ENCODE measurements at regions not wholly inside any gene's neighbourhood (a gene's known extent, or its start where the extent isn't known, plus 50 kb on each side); places are given as distances from the start of the nearest gene placed in this dataset.

DNA sequence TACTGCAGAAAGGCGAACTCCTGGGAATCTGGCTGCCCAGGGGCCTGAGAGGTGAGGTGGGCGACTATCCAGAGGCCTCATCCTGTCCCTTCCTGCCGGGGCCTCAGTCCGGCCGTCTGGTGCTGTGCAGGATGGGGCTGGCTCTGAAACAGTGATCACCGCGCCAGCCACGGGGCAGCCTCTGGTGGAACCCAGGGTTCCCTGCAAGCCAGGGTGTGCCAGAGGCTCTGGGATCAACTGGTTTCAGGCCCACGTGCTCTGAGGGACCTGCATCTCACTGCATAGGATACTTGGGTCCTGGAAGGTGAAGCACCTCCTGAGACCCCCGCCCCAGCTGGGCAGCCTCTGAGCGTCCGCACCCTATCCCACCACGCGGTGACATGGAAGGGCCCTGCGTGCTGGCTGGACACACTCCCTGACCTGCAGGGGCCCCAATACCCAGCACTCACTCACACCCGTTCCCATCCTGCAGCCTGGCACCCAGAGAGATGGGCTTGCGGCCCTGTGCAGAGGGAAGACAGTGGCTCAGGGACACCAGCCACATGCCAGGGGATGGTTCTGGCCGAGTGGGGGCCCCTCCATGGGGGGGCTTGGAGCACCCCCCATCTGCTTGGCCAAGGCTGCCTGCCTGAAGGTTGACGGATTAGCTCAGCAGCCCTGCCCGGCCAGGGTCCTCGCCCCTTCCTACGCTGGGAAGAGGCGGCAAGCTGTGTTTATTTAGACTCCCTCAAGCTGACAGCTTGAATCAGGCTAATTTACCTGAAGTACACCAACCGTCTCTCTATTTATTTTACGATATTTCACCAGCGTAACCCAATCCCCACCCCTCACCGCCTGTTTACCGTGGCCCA is 64.3 kb upstream of the TTC34 start:
- Histone ChIP-seq H3K79me2 (ENCODE audit: control insufficient read depth, insufficient read depth, low read length) (no peaks in the 10 kb centered on the region), H3K9ac (ENCODE audit: low read length) (no peak overlapping the region), H3K4me3 (ENCODE audit: control extremely low read depth in 1 of 5, extremely low read depth in 1 of 5, insufficient read depth in 1 of 5, low read depth in 2 of 5, low read length in 4 of 5) (no peak overlapping the region), H3K27ac (ENCODE audit: low read length in 2 of 2) (no peak overlapping the region), H3K4me1 (ENCODE audit: control insufficient read depth in 2 of 2, insufficient read depth in 2 of 2, low read length in 2 of 2) (no peaks in the 10 kb centered on the region), H3K9me3 (ENCODE audit: control extremely low read depth in 1 of 3, control insufficient read depth in 2 of 3, insufficient read depth in 1 of 3, low read length in 2 of 3) (peaks cover 0 to 19% (median 2%) of the 10 kb centered on the region in 3 donors), H4K20me1 (ENCODE audit: control insufficient read depth, insufficient read depth, low read length, poor library complexity, severe bottlenecking) (no peaks in the 10 kb centered on the region), H3K36me3 (replicated peaks in 1 of 2; ENCODE audit: control extremely low read depth in 1 of 2, control insufficient read depth in 1 of 2, extremely low read depth in 1 of 2, insufficient read depth in 2 of 2, low read length in 1 of 2) (no peaks in the 10 kb centered on the region), H3K27me3 (replicated peaks in 1 of 4; ENCODE audit: control extremely low read depth in 1 of 4, control insufficient read depth in 3 of 4, insufficient read depth in 4 of 4, low read length in 3 of 4) (no peaks in the 10 kb centered on the region), H2AFZ (ENCODE audit: insufficient read depth, low read depth, low read length, poor library complexity, severe bottlenecking) (no peak overlapping the region), H3K4me2 (replicated peaks; ENCODE audit: low read depth, low read length, poor library complexity, severe bottlenecking) (no peak overlapping the region)
- WGBS (ENCODE audit: insufficient coverage), result 92% methylated on average over 28 of the region's 28 CpGs
- TF ChIP-seq, protein P1, sequence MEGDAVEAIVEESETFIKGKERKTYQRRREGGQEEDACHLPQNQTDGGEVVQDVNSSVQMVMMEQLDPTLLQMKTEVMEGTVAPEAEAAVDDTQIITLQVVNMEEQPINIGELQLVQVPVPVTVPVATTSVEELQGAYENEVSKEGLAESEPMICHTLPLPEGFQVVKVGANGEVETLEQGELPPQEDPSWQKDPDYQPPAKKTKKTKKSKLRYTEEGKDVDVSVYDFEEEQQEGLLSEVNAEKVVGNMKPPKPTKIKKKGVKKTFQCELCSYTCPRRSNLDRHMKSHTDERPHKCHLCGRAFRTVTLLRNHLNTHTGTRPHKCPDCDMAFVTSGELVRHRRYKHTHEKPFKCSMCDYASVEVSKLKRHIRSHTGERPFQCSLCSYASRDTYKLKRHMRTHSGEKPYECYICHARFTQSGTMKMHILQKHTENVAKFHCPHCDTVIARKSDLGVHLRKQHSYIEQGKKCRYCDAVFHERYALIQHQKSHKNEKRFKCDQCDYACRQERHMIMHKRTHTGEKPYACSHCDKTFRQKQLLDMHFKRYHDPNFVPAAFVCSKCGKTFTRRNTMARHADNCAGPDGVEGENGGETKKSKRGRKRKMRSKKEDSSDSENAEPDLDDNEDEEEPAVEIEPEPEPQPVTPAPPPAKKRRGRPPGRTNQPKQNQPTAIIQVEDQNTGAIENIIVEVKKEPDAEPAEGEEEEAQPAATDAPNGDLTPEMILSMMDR (IDR thresholded peaks at IDR 0.05), result no peak
- no peak for TF ChIP-seq EZH2 (IDR thresholded peaks at IDR 0.05; ENCODE audit: borderline replicate concordance, insufficient read depth, low read depth, low read length, poor library complexity, severe bottlenecking)
- no peak overlapping the region for H3K4me3 Mint-ChIP-seq
- intact Hi-C loops (cut with micrococcal nuclease), result no loop called here
- DNase-seq (no peak), ATAC-seq (ENCODE audit: low read depth) (no peak)
- CTCF ChIA-PET, result no interaction called here
- POLR2A ChIA-PET, result no interaction called here
- no peaks in the 10 kb centered on the region for H3K27me3 Mint-ChIP-seq
- H3K4me1 Mint-ChIP-seq, result no peaks in the 10 kb centered on the region
- no peak overlapping the region for H3K27ac Mint-ChIP-seq
- no peaks in the 10 kb centered on the region for H3K9me3 Mint-ChIP-seq (ENCODE audit: insufficient read depth)

DNA sequence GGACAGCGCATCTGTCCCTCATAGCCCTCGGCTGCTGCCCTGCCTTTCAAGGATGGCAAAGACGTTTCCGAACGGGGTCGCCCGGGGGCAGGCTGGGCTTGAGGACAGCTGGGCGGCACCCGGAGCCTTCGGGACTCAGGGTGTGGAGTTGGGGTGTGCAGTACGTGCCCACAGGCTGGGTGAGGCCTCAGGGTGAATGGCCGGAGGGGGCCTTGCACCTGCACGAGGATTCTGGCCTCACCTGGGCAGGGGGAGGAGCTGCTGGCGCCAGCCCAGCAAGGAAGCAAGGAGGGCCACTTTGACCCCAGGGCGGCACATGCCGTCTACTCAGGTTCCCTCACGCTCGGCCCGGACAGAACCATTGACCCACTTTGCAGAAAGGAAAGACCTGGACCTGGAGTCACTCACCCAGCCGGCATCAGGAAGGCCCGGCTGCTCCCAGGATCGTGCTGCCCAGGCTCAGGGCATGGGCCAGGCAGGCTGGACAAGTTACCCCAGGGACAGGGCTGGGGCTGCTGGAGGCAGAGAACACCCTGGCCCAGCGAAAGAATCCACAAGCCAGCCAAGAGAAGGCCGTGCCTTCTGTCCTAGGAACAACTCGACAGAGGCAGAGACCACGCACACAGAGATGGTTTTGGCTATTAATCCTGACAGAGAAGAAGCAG is 65.1 kb upstream of the TTC34 start:
- Mint-ChIP-seq H3K9me3 (ENCODE audit: insufficient read depth) (peaks cover 4% of the 10 kb centered on the region), H3K4me1 (no peaks in the 10 kb centered on the region), H3K4me3 (no peak overlapping the region), H3K27ac (no peak overlapping the region), H3K27me3 (no peaks in the 10 kb centered on the region)
- H3K27me3 ChIP-seq (replicated peaks in 1 of 4; ENCODE audit: control extremely low read depth in 1 of 4, control insufficient read depth in 3 of 4, insufficient read depth in 4 of 4, low read length in 3 of 4), result no peaks in the 10 kb centered on the region
- peaks cover 0 to 25% (median 9%) of the 10 kb centered on the region in 3 donors for H3K9me3 ChIP-seq (ENCODE audit: control extremely low read depth in 1 of 3, control insufficient read depth in 2 of 3, insufficient read depth in 1 of 3, low read length in 2 of 3)
- DNase-seq (no peak), ATAC-seq (ENCODE audit: low read depth) (no peak)
- H3K27ac ChIP-seq (ENCODE audit: low read length in 2 of 2), result no peak overlapping the region
- no peak overlapping the region for H2AFZ ChIP-seq (ENCODE audit: insufficient read depth, low read depth, low read length, poor library complexity, severe bottlenecking)
- WGBS (ENCODE audit: insufficient coverage), result 93% methylated on average over 26 of the region's 26 CpGs
- ChIA-PET POLR2A (no interaction called here), CTCF (no interaction called here)
- H3K9ac ChIP-seq (ENCODE audit: low read length), result no peak overlapping the region
- no peaks in the 10 kb centered on the region for H3K79me2 ChIP-seq (ENCODE audit: control insufficient read depth, insufficient read depth, low read length)
- no peaks in the 10 kb centered on the region for H3K36me3 ChIP-seq (replicated peaks in 1 of 2; ENCODE audit: control extremely low read depth in 1 of 2, control insufficient read depth in 1 of 2, extremely low read depth in 1 of 2, insufficient read depth in 2 of 2, low read length in 1 of 2)
- H3K4me3 ChIP-seq (ENCODE audit: control extremely low read depth in 1 of 5, extremely low read depth in 1 of 5, insufficient read depth in 1 of 5, low read depth in 2 of 5, low read length in 4 of 5), result no peak overlapping the region
- intact Hi-C loops (cut with micrococcal nuclease), result no loop called here
- no peak overlapping the region for H3K4me2 ChIP-seq (replicated peaks; ENCODE audit: low read depth, low read length, poor library complexity, severe bottlenecking)
- no peak for TF ChIP-seq EZH2 (IDR thresholded peaks at IDR 0.05; ENCODE audit: borderline replicate concordance, insufficient read depth, low read depth, low read length, poor library complexity, severe bottlenecking)
- TF ChIP-seq, protein P1 (IDR thresholded peaks at IDR 0.05), result no peak
- no peaks in the 10 kb centered on the region for H3K4me1 ChIP-seq (ENCODE audit: control insufficient read depth in 2 of 2, insufficient read depth in 2 of 2, low read length in 2 of 2)
- H4K20me1 ChIP-seq (ENCODE audit: control insufficient read depth, insufficient read depth, low read length, poor library complexity, severe bottlenecking), result no peaks in the 10 kb centered on the region
